K562 (cell line): ENCODE measurements at regions not wholly inside any gene's neighbourhood (a gene's known extent, or its start where the extent isn't known, plus 50 kb on each side); places are given as distances from the start of the nearest gene placed in this dataset.

Experiments used
- ARHGAP35 ChIP-seq: fragments of 450-650 bp; IDR thresholded peaks from 2 replicates; pipeline ENCODE4 v1.6.1; 2018; ENCODE audit not compliant: partially characterized antibody
- EZH2 ChIP-seq: IDR thresholded peaks from 2 replicates; pipeline ENCODE4 v1.6.1; 2012; ENCODE audit warnings: low read depth, mild to moderate bottlenecking, inconsistent platforms, low read length, borderline replicate concordance
- HNRNPH1 ChIP-seq: fragments of 200-400 bp; formaldehyde crosslinking; optimal IDR thresholded peaks from 2 replicates; pipeline ENCODE3; 2017; ENCODE audit warnings: low read depth, mild to moderate bottlenecking, low read length, moderate library complexity
- RAD21 ChIP-seq, 2 experiments: fragments of 250-450 bp in 1 of 2; fragments of 450-650 bp in 1 of 2; sonication (Bioruptor Pico) in 1 of 2; formaldehyde crosslinking in 1 of 2; IDR thresholded peaks in 1 of 2; conservative IDR thresholded peaks in 1 of 2; 2 replicates each; pipeline versions ENCODE4 v1.4.0 to v1.8.0; 2020 to 2022; ENCODE audit warnings: mild to moderate bottlenecking in 2 of 2, moderate library complexity in 1 of 2
- RBBP5 ChIP-seq: fragments of 200-600 bp; sonication (generic); IDR thresholded peaks from 2 replicates; pipeline ENCODE4 v1.6.1; 2012; ENCODE audit warnings: borderline replicate concordance, mild to moderate bottlenecking, low read length, control low read depth, inconsistent platforms; ENCODE audit not compliant: insufficient read depth, poor library complexity, severe bottlenecking
- RFX5 ChIP-seq: IDR thresholded peaks from 2 replicates; pipeline ENCODE4 v1.6.1; 2011; ENCODE audit warnings: low read depth, mild to moderate bottlenecking, improper control_type of control experiment, low read length
- YBX1 ChIP-seq: fragments of 450-650 bp; IDR thresholded peaks from 2 replicates; pipeline ENCODE4 v1.7.1; 2016; ENCODE audit warnings: mild to moderate bottlenecking
- TF ChIP-seq, protein P1 (sequence below), 3 experiments: IDR thresholded peaks in 2 of 3; conservative IDR thresholded peaks in 1 of 3; 2 replicates each; pipeline ENCODE4 v1.5.1; 2011 to 2012; ENCODE audit warnings: low read length in 3 of 3, mild to moderate bottlenecking in 3 of 3, control low read depth in 2 of 3, improper control_type of control experiment in 1 of 3, inconsistent platforms in 1 of 3, low read depth in 1 of 3, mixed read lengths in 1 of 3, moderate library complexity in 1 of 3; ENCODE audit not compliant: insufficient read depth in 2 of 3

DNA sequence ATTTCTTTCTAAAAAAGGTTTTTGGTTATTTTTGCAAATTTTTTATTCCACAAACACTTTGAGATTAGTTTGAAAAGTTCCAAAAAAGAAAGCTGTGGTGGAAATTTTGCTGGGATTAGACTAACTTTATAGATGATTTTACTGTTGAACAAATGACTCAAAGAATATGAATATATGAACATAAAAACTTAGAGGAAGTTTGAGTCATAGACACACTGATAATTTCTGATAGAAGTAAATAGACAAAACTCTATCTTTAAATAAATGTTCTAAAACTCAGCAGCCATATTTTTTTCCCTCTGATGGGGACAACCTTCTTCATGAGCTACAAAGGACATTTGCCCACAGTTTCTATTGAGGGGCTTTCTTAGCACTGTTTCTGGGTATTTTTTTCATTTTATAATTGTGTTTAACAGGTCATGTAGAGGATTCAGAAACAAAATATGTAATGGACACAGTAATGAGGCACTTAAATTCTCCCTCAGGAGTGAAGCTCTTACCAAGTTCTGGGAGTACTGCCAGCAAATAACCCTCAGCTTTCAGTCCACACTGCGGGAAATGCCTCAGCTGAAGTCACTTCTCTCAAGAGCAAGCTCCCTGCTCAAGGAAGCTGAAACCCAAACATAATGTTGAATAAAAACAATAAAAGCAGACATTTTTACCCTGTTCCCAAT is 157.6 kb downstream of the NFKBIZ start:
- no peak for TF ChIP-seq EZH2
- TF ChIP-seq RAD21 (CRISPR knock-in tag; conservative IDR thresholded peaks at IDR 0.05 in 1 of 2, IDR thresholded peaks at IDR 0.05 in 1 of 2) = no peak
- TF ChIP-seq RFX5 = no peak
- no peak for TF ChIP-seq YBX1
- TF ChIP-seq ARHGAP35 = no peak
- no peak for TF ChIP-seq RBBP5
- TF ChIP-seq, protein P1, sequence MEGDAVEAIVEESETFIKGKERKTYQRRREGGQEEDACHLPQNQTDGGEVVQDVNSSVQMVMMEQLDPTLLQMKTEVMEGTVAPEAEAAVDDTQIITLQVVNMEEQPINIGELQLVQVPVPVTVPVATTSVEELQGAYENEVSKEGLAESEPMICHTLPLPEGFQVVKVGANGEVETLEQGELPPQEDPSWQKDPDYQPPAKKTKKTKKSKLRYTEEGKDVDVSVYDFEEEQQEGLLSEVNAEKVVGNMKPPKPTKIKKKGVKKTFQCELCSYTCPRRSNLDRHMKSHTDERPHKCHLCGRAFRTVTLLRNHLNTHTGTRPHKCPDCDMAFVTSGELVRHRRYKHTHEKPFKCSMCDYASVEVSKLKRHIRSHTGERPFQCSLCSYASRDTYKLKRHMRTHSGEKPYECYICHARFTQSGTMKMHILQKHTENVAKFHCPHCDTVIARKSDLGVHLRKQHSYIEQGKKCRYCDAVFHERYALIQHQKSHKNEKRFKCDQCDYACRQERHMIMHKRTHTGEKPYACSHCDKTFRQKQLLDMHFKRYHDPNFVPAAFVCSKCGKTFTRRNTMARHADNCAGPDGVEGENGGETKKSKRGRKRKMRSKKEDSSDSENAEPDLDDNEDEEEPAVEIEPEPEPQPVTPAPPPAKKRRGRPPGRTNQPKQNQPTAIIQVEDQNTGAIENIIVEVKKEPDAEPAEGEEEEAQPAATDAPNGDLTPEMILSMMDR (IDR thresholded peaks at IDR 0.05 in 2 of 3, conservative IDR thresholded peaks at IDR 0.05 in 1 of 3; ENCODE audit: insufficient read depth in 2 of 3, low read depth in 1 of 3, low read length in 3 of 3) = no peak
- TF ChIP-seq HNRNPH1 = no peak
